ENCODE measurements at regions not wholly inside any gene's neighbourhood (a gene's known extent, or its start where the extent isn't known, plus 50 kb on each side); places are given as distances from the start of the nearest gene placed in this dataset.

- TF ChIP-seq CTCF (IDR thresholded peaks at IDR 0.05; ENCODE audit: low read depth, low read length, poor library complexity, severe bottlenecking): no peak
- no peak for TF ChIP-seq EZH2phosphoT487 (IDR thresholded peaks at IDR 0.05; ENCODE audit: borderline replicate concordance, low read length)
Measured at GRCh38 chr12:45165284-45165683, 50.6 kb upstream of the ANO6 start.
